Posterior vena cava (tissue), 2 donors: ENCODE measurements at regions not wholly inside any gene's neighbourhood (a gene's known extent, or its start where the extent isn't known, plus 50 kb on each side); places are given as distances from the start of the nearest gene placed in this dataset.
"Not testable (repeated sequence)": the region's sequence is repeated elsewhere in the genome, so short reads cannot be mapped to it uniquely, and the experiment has no call there.

Source experiments
- DNase-seq: peaks from one replicate; pipeline ENCODE4 v3.0.0-alpha.2; 2020; ENCODE audit warnings: low spot score
- intact Hi-C, 2 donors: fragments of 100-400 bp; cut with DNase I; formaldehyde crosslinking; loops; one replicate each; pipeline versions ENCODE4 v1.14.1 to v1.14.2; 2022 to 2023
- donor health status: DM: yes; HTN: yes; CAD: no.
- donor health status: DM: yes; HTN: yes; CAD: no.

GRCh38 chr19:23984911-23985310 lies 70.2 kb downstream of the ZNF726 start:
- DNase-seq, intact Hi-C loops: not testable (repeated sequence)

GRCh38 chr19:23986623-23987022 lies 71.9 kb downstream of the ZNF726 start:
- no peak for DNase-seq
- intact Hi-C loops, result no loop called here

DNA sequence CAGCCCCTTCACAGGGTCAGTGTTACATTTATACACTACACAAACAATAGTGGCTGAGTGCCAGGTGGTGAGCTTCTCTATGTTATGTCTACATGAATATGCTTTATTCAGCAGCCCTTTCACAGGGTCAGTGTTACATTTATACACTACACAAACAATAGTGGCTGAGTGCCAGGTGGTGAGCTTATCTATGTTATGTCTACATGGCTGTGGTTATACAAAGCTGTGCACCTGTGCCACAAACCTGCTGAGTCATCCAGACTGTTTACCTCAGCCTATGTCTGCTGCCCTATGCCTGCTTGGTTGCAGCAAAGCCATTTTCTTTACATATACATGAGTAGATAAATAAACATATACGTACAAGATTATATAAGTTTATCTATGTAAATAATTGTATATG lies 76.5 kb downstream of the ZNF726 start:
- no peak for DNase-seq
- intact Hi-C loops, result no loop called here

- intact Hi-C loops, result no loop called here
Observed at GRCh38 chr19:23992348-23992747, 77.7 kb downstream of the ZNF726 start.

DNA sequence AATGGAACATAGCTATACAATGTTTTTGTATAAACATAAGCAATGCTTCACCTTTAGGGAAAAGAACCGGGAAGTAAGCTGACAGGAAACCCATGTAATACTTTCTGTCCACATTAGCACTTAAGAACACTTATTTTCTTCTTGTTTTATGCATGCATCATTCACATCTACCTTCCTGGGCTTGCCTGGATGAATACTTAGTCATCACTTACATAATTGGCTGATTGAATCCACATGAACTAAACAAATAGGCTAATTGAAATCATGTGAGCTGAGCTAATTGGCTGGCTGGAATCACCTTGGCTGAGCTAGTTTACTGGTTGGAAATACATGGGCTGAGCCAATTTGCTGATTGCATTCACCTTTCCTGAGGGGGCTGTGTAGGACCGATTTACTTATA lies 78.8 kb downstream of the ZNF726 start:
- intact Hi-C loops, result no loop called here
- DNase-seq, result no peak

More at GRCh38 chr19:23992348-23992747, 77.7 kb downstream of the ZNF726 start:
- no peak for DNase-seq

DNA sequence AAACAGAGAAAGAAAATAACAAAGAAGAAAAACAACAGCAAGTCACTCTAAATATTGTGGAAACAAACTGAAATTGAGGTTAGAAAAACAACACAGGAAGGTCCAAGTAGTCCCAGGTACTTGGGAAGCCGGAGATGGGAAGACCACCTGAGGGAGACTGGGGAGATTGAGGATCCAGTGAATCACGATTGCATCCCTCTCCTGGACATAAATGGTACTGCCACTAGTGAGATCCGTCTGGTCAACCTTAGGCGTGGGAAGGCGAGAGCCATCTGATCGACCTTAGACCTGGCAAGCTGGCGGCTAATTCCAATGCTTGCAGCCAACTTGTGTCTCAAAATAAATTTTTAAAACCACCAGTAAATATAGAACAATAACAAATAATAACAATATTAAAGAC lies 81.9 kb downstream of the ZNF726 start:
- DNase-seq, result no peak
- intact Hi-C loops, result no loop called here

GRCh38 chr19:23998568-23998967 lies 83.9 kb downstream of the ZNF726 start:
- intact Hi-C loops, result no loop called here
- DNase-seq, result no peak

DNA sequence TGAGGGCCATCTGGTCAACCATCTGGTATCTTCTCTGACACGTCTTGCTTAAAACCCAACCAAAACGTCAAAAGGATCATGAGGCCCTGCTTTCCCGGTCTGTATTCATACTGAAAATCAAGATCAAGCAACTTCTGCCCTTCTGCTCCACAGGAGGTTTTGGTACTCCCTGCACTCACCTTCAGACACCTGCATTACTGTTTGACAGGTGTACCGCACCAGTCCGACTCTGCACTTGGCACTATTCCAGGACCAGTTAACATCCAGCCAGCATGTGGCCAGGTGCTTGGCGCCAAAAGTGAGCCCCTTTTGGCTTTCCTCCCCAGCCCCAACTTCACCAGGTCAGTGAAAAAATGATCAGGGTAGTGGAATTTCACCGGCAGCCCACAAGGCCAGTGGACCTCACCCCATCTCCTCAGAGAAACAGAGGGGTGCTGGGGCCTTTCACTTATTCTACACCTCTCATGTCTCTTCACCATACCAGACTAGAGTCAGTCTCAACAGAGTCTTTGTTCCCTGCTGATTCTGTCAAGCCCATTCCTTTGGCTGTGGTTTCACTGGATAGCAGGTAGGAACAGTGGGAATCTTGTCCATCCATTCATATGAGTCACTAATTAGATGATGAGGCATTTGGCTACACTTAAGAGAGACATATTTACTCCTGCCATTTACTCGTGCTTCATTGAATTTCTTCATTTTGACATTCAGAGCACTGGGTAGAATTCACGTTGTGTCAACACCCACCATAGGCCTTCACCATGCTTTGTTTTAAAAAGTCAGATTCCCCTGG lies 85.3 kb downstream of the ZNF726 start:
- intact Hi-C loops, result no loop called here
- no peak for DNase-seq

GRCh38 chr19:24000656-24001055 lies 86.0 kb downstream of the ZNF726 start:
- intact Hi-C loops, result no loop called here
- no peak for DNase-seq

- intact Hi-C loops, result no loop called here
- DNase-seq, result no peak
Observed at GRCh38 chr19:24002256-24002945, 84.6 kb upstream of the ZNF254 start.

DNA sequence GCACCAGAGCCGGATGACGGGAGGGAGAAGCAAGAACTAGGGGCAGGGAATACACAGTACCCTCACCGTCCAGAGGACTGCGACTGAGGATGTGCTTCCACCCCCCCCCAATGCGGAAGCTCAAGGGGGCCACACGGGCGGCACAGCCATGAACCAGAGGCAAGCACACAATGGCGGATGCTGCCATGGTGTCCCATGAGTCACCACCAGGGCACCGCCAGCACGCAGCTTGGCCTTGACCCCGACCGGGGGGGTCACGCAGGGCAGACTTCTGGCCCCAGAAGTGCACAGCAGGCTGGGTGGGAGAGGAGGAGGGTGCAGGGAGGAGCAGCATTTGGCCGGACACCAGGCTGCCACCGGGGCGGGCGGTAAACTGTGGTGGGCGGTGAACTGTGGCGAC lies 83.5 kb upstream of the ZNF254 start:
- intact Hi-C loops, result no loop called here

GRCh38 chr19:24004166-24004565 lies 82.8 kb upstream of the ZNF254 start:
- DNase-seq, result no peak
- intact Hi-C loops, result no loop called here

More for the DNA sequence above, 83.5 kb upstream of the ZNF254 start:
- DNase-seq, result no peak

DNA sequence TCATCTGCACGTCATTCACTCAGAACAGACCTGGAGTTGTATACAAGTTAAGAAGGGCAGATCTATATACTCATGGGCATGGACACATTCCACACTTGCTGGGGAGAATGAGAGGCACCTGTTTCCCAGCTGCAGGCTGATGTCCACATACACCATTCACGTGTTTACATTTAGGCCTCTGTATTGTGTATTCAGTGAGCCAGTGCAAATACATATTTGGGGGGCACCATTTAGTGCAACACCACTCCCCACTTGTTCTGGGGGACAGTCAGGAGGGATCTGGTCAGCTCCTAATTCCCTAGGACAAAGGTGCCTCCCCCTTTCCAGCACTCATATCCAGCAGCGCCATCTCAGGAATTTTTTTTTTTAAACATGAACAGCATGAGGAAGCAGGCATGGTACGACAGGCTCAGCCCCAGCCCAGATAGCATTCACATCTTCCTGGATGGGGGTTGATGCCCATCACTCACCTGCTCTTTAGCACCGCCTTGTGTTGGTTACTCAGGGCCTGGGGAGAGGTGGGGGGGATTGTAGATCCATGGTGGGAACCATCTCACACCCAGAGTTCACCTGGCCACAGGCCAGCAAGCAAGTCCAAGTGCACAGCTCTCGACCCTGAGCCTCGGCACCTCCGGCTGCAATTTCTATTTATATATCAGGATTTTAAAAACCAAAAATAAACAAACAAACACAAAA lies 56.9 kb upstream of the ZNF254 start:
- intact Hi-C loops, result no loop called here

DNA sequence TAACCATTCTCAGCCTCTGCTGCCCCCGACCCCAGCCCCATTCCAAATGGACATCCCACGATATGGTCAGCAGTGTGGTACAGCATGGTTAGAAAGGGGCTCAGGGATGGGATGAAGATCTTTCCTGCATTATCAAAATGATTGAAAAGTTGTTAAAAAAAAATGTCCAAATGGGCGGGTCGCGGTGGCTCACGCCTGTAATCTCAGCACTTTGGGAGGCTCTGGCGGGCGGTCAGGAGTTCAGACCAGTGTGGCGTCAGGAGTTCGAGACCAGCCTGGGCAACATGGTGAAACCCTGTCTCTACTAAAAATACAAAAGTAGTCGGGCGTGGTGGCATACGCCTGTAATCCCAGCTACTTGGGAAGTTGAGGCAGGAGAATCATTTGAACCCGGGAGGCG lies 54.3 kb upstream of the ZNF254 start:
- no peak for DNase-seq
- intact Hi-C loops, result no loop called here

More for the DNA sequence above, 56.9 kb upstream of the ZNF254 start:
- no peak for DNase-seq

- peak; percentile 97 for DNase-seq
- intact Hi-C loops, result no loop called here
Observed at GRCh38 chr19:24033301-24033962, 53.6 kb upstream of the ZNF254 start.

DNA sequence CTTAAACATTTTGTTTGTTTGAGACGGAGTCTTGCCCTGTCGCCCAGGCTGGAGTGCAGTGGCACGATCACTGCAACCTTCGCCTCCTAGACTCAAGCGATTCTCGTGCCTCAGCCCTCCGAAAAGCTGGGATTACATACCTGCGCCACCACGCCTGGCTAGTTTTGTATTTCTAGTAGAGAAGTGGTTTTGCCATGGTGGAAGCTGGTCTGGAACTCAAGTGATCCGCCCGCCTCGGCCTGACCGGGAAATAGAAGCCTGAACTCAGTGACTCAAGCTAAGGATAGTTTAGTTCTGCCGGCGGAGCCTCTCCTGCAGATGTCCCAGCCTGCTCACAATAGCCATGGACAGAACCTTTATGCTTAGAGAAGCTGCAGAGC lies 53.0 kb upstream of the ZNF254 start:
- intact Hi-C loops, result no loop called here

DNA sequence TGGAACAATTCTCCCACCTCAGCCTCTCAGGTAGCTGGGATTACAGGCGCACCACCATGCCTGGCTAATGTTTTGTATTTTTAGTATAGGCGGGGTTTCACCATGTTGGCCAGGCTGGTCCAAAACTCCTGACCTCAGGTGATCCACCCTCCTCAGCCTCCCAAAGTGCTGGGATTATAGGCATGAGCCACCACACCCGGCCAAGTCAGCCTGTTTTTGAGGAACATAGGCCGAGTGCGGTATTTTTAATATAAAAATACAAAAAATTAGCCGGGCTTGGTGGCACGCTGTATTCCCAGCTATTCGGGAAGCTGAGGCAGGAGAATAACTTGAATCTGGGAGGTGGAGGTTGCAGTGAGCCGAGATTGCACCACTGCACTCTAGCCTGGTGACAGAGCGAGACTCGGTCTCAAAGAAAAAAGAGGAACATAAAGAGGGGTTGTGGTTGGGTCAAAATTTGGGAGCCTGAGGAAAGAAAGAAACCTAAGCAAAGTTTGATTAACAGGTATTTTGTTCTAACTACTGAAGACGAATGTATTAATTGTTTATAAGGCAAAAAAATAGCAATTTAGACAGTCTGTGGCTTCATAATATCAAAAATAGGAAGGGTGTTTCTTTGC lies 51.6 kb upstream of the ZNF254 start:
- intact Hi-C loops, DNase-seq: not testable (repeated sequence)

More for the DNA sequence above, 53.0 kb upstream of the ZNF254 start:
- DNase-seq, result peak; percentile 85
